GM23248 (cell line): ENCODE measurements at regions not wholly inside any gene's neighbourhood (a gene's known extent, or its start where the extent isn't known, plus 50 kb on each side); places are given as distances from the start of the nearest gene placed in this dataset.

Experiments used
- DNase-seq: peaks from one replicate; pipeline ENCODE4 v3.0.0-alpha.2; 2015
- H2AFZ ChIP-seq: fragments of 200-600 bp; sonication (generic); 2 replicates; pipeline ENCODE4 v1.6.1; 2016; ENCODE audit warnings: antibody characterized with exemption
- H3F3A ChIP-seq: fragments of 200-600 bp; sonication (generic); 2 replicates; pipeline ENCODE4 v1.6.1; 2016; ENCODE audit warnings: mild to moderate bottlenecking, antibody characterized with exemption, mixed run types; ENCODE audit not compliant: insufficient read depth
- H3K27ac ChIP-seq: fragments of 200-600 bp; sonication (generic); 2 replicates; pipeline ENCODE4 v1.5.1; 2016; ENCODE audit warnings: mild to moderate bottlenecking
- H3K27me3 ChIP-seq: fragments of 200-600 bp; sonication (generic); replicated peaks from 2 replicates; pipeline ENCODE4 v1.6.1; 2016; ENCODE audit warnings: mild to moderate bottlenecking; ENCODE audit not compliant: insufficient read depth
- H3K36me3 ChIP-seq: fragments of 200-600 bp; sonication (generic); 2 replicates; pipeline ENCODE4 v1.6.1; 2016; ENCODE audit warnings: low read depth, mild to moderate bottlenecking
- H3K4me1 ChIP-seq: fragments of 200-600 bp; sonication (generic); 2 replicates; pipeline ENCODE4 v1.6.1; 2016; ENCODE audit warnings: mild to moderate bottlenecking; ENCODE audit not compliant: insufficient read depth
- H3K4me2 ChIP-seq: fragments of 200-600 bp; sonication (generic); one replicate; pipeline ENCODE4 v1.6.1; 2016; ENCODE audit warnings: mild to moderate bottlenecking; ENCODE audit not compliant: unreplicated experiment
- H3K4me3 ChIP-seq: fragments of 200-600 bp; sonication (generic); 2 replicates; pipeline ENCODE4 v1.5.1; 2016; ENCODE audit warnings: mild to moderate bottlenecking
- H3K79me2 ChIP-seq: fragments of 200-600 bp; sonication (generic); 2 replicates; pipeline ENCODE4 v1.6.1; 2016; ENCODE audit warnings: mild to moderate bottlenecking; ENCODE audit not compliant: insufficient read depth
- H3K9ac ChIP-seq: fragments of 200-600 bp; sonication (generic); 2 replicates; pipeline ENCODE4 v1.6.1; 2016; ENCODE audit warnings: mild to moderate bottlenecking
- H3K9me2 ChIP-seq: fragments of 200-600 bp; sonication (generic); 2 replicates; pipeline ENCODE4 v1.6.1; 2016; ENCODE audit warnings: mixed run types, mild to moderate bottlenecking, moderate library complexity; ENCODE audit not compliant: insufficient read depth
- H3K9me3 ChIP-seq: fragments of 200-600 bp; sonication (generic); one replicate; pipeline ENCODE4 v1.6.1; 2017; ENCODE audit warnings: low read depth
- H4K20me1 ChIP-seq: fragments of 200-600 bp; sonication (generic); 2 replicates; pipeline ENCODE4 v1.6.0; 2016; ENCODE audit not compliant: insufficient read depth
- EZH2 ChIP-seq: fragments of 200-600 bp; sonication (generic); IDR thresholded peaks from 2 replicates; pipeline ENCODE4 v1.6.1; 2018; ENCODE audit warnings: antibody characterized with exemption, mild to moderate bottlenecking; ENCODE audit not compliant: insufficient read depth, poor library complexity, severe bottlenecking
- EZH2phosphoT487 ChIP-seq: fragments of 200-600 bp; sonication (generic); IDR thresholded peaks from 2 replicates; pipeline ENCODE4 v1.6.1; 2018; ENCODE audit warnings: antibody characterized with exemption, moderate library complexity, mild to moderate bottlenecking, low read depth; ENCODE audit not compliant: insufficient read depth
- WGBS, 2 experiments: methylation state at CpG; one replicate each; pipeline ENCODE4 v1.1.6; 2015 to 2017; ENCODE audit warnings: low lambda C conversion rate in 2 of 2, low coverage in 1 of 2; ENCODE audit errors: missing lambda C conversion rate in 2 of 2; 5-methylcytosine and 5-hydroxymethylcytosine counted together
- in situ Hi-C: fragments of 300-500 bp; cut with MboI; formaldehyde crosslinking; loops from 2 replicates; pipeline ENCODE4 v1.15.0; 2020

DNA sequence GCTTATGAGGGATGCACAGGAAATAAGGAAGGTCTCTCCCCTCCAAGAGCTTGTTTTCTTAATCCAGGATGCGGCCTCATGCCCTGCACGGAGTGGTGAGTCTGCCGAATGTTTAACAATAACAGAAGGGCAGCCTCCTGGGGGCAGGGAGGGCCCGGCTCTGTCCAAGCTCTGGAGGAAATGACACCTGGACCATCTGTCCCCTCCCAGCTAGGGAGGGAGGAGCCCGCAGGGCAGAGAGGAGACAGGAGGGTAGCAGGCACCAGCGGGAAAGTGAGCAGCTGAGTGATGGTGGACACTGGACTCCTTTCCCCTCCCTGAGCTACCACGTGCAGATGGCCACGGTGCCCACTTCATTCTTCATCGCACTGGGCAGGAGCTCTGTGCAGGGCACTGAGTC is 398.2 kb upstream of the MYT1L start:
- DNase-seq: no peak
- Histone ChIP-seq H3K27me3 (no peaks in the 10 kb centered on the region), H3K27ac (no peak overlapping the region), H3K9me3 (no peaks in the 10 kb centered on the region), H3K4me1 (no peaks in the 10 kb centered on the region), H3F3A (no peaks in the 10 kb centered on the region), H3K79me2 (no peaks in the 10 kb centered on the region), H2AFZ (no peak overlapping the region), H3K36me3 (no peaks in the 10 kb centered on the region), H3K9me2 (no peaks in the 10 kb centered on the region), H4K20me1 (no peaks in the 10 kb centered on the region), H3K4me2 (no peak overlapping the region), H3K4me3 (no peak overlapping the region), H3K9ac (no peak overlapping the region)
- in situ Hi-C loops: no loop called here
- WGBS, 2 experiments: 55 to 57% methylated on average over 9 of the region's 9 CpGs
- TF ChIP-seq EZH2 (no peak), EZH2phosphoT487 (no peak)

GRCh38 chr2:2728635-2729034 is 397.6 kb upstream of the MYT1L start:
- Histone ChIP-seq H3K4me2 (no peak overlapping the region), H3K4me1 (no peaks in the 10 kb centered on the region), H3K9me2 (no peaks in the 10 kb centered on the region), H3K79me2 (no peaks in the 10 kb centered on the region), H3K9ac (no peak overlapping the region), H3K36me3 (no peaks in the 10 kb centered on the region), H3K27me3 (no peaks in the 10 kb centered on the region), H3K4me3 (no peak overlapping the region), H3F3A (no peaks in the 10 kb centered on the region), H4K20me1 (no peaks in the 10 kb centered on the region), H2AFZ (no peak overlapping the region), H3K27ac (no peak overlapping the region), H3K9me3 (no peaks in the 10 kb centered on the region)
- TF ChIP-seq EZH2 (no peak), EZH2phosphoT487 (no peak)
- 64 to 65% methylated on average over 17 to 18 of the region's 18 CpGs for WGBS, 2 experiments
- no peak for DNase-seq
- in situ Hi-C loops: no loop called here

GRCh38 chr2:2727876-2728511 is 396.9 kb upstream of the MYT1L start:
- Histone ChIP-seq H3K9me3 (no peaks in the 10 kb centered on the region), H3K9ac (no peak overlapping the region), H3K79me2 (no peaks in the 10 kb centered on the region), H2AFZ (no peak overlapping the region), H3K27ac (no peak overlapping the region), H3K4me3 (no peak overlapping the region), H4K20me1 (no peaks in the 10 kb centered on the region), H3F3A (no peaks in the 10 kb centered on the region), H3K27me3 (no peaks in the 10 kb centered on the region), H3K36me3 (no peaks in the 10 kb centered on the region), H3K9me2 (no peaks in the 10 kb centered on the region), H3K4me2 (no peak overlapping the region), H3K4me1 (no peaks in the 10 kb centered on the region)
- in situ Hi-C loops: no loop called here
- TF ChIP-seq EZH2phosphoT487 (no peak), EZH2 (no peak)
- DNase-seq: no peak
- WGBS, 2 experiments: 53 to 55% methylated on average over 18 of the region's 18 CpGs

DNA sequence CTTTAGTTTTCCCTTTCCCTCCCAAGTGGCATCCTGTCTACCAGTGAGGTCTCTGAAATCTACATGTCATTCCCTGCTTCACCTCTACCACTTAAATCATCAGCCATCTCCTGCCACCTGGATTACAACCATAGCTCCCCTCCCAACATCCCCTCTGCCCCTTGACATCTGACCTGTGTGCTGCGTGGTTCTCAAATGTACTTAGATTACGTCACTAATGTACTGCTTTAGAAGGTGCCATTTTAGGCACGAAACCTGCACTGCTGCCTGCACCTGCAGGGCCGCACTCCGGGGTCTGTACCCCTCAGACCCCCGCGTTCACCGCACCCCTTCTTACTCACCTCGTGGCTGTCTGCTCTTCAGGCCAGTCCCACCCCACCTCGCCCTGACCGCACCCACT is 395.1 kb upstream of the MYT1L start:
- H3K4me3 ChIP-seq: no peak overlapping the region
- H3K9me2 ChIP-seq: no peaks in the 10 kb centered on the region
- H3K4me2 ChIP-seq: no peak overlapping the region
- 71 to 72% methylated on average over 11 of the region's 11 CpGs for WGBS, 2 experiments
- H3F3A ChIP-seq: no peaks in the 10 kb centered on the region
- no peak overlapping the region for H3K27ac ChIP-seq
- H3K9ac ChIP-seq: no peak overlapping the region
- no peaks in the 10 kb centered on the region for H4K20me1 ChIP-seq
- no peak for TF ChIP-seq EZH2phosphoT487
- no peak for TF ChIP-seq EZH2
- DNase-seq: no peak
- no peaks in the 10 kb centered on the region for H3K9me3 ChIP-seq
- no peaks in the 10 kb centered on the region for H3K36me3 ChIP-seq
- H2AFZ ChIP-seq: no peak overlapping the region
- H3K79me2 ChIP-seq: no peaks in the 10 kb centered on the region
- in situ Hi-C loops: no loop called here
- no peaks in the 10 kb centered on the region for H3K27me3 ChIP-seq
- H3K4me1 ChIP-seq: no peaks in the 10 kb centered on the region

DNA sequence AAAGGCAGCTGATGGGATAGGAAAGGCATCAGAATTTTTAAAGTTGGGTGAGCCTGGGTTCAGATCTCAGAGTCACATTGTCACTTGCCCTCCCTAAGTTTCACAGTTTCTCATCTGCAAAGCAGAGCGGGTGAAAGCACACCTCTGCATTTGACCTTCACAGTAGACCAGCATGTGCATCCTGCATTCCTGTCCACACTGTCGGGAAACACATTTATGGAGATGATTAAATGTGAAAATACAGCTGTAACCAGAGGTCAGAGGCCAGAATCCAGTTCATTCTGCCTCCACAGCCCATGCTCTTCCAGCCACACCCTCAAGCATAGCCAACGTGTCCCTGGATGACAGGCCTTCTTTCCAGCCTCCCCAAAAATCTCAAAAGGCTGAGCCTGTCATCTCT is 392.0 kb upstream of the MYT1L start:
- in situ Hi-C loops: no loop called here
- Histone ChIP-seq H3K79me2 (no peaks in the 10 kb centered on the region), H3K27ac (no peak overlapping the region), H3K4me3 (no peak overlapping the region), H4K20me1 (no peaks in the 10 kb centered on the region), H3K27me3 (no peaks in the 10 kb centered on the region), H3K9ac (no peak overlapping the region), H3K4me1 (no peaks in the 10 kb centered on the region), H3F3A (no peaks in the 10 kb centered on the region), H3K4me2 (no peak overlapping the region), H3K36me3 (no peaks in the 10 kb centered on the region), H3K9me2 (no peaks in the 10 kb centered on the region), H2AFZ (no peak overlapping the region), H3K9me3 (no peaks in the 10 kb centered on the region)
- 27% methylated on average over 3 of the region's 3 CpGs for WGBS, 2 experiments
- DNase-seq: no peak
- TF ChIP-seq EZH2: no peak
- TF ChIP-seq EZH2phosphoT487: no peak
